H9 (cell line): ENCODE measurements at regions not wholly inside any gene's neighbourhood (a gene's known extent, or its start where the extent isn't known, plus 50 kb on each side); places are given as distances from the start of the nearest gene placed in this dataset.

Source experiments
- DNase-seq: peaks from one replicate; pipeline ENCODE4 v3.0.0-alpha.2; 2017
- H2AFZ ChIP-seq: one replicate; pipeline ENCODE4 v1.6.1; 2013; ENCODE audit warnings: mild to moderate bottlenecking, low read length, control low read depth, moderate library complexity
- H2AK5ac ChIP-seq: 2 replicates; pipeline ENCODE4 v1.6.1; 2013; ENCODE audit warnings: low read length, control low read depth, mixed read lengths; ENCODE audit not compliant: insufficient read length
- H2BK120ac ChIP-seq: one replicate; pipeline ENCODE4 v1.6.1; 2013; ENCODE audit warnings: low read depth, mild to moderate bottlenecking, low read length, control low read depth, inconsistent platforms; ENCODE audit not compliant: poor library complexity, severe bottlenecking
- H2BK12ac ChIP-seq: 2 replicates; pipeline ENCODE4 v1.6.1; 2013; ENCODE audit warnings: low read length, control low read depth, mixed read lengths, low read depth; ENCODE audit not compliant: insufficient read length
- H2BK15ac ChIP-seq: 2 replicates; pipeline ENCODE4 v1.6.1; 2013; ENCODE audit warnings: low read depth, low read length, control low read depth
- H2BK20ac ChIP-seq: one replicate; pipeline ENCODE4 v1.6.1; 2013; ENCODE audit warnings: low read depth, mild to moderate bottlenecking, low read length, control low read depth, inconsistent platforms; ENCODE audit not compliant: poor library complexity, severe bottlenecking
- H2BK5ac ChIP-seq: 2 replicates; pipeline ENCODE4 v1.6.1; 2013; ENCODE audit warnings: low read length, control low read depth, mixed read lengths; ENCODE audit not compliant: insufficient read length
- H3K14ac ChIP-seq: 2 replicates; pipeline ENCODE4 v1.6.1; 2013; ENCODE audit warnings: low read length, control low read depth; ENCODE audit not compliant: insufficient read depth
- H3K18ac ChIP-seq: 2 replicates; pipeline ENCODE4 v1.6.1; 2013; ENCODE audit warnings: low read depth, mild to moderate bottlenecking, mixed read lengths, low read length, control low read depth; ENCODE audit not compliant: insufficient read length
- H3K23ac ChIP-seq: 2 replicates; pipeline ENCODE4 v1.6.1; 2013; ENCODE audit warnings: low read length, control low read depth, mixed read lengths, low read depth; ENCODE audit not compliant: insufficient read length
- H3K23me2 ChIP-seq: 2 replicates; pipeline ENCODE4 v1.6.1; 2013; ENCODE audit warnings: low read depth, mild to moderate bottlenecking, mixed read lengths, low read length, control low read depth; ENCODE audit not compliant: insufficient read length, poor library complexity, severe bottlenecking
- H3K27ac ChIP-seq: 2 replicates; pipeline ENCODE4 v1.5.1; 2013; ENCODE audit warnings: low read length, control low read depth, mixed read lengths, low read depth; ENCODE audit not compliant: insufficient read length
- H3K27me3 ChIP-seq: 2 replicates; pipeline ENCODE4 v1.6.1; 2013; ENCODE audit warnings: low read length, control low read depth, inconsistent platforms; ENCODE audit not compliant: insufficient read depth
- H3K4ac ChIP-seq: 2 replicates; pipeline ENCODE4 v1.6.1; 2013; ENCODE audit warnings: low read depth, mild to moderate bottlenecking, control low read depth, inconsistent platforms, low read length, moderate library complexity
- H3K4me1 ChIP-seq: 2 replicates; pipeline ENCODE4 v1.6.1; 2013; ENCODE audit warnings: low read length, control low read depth, inconsistent platforms; ENCODE audit not compliant: insufficient read depth
- H3K4me2 ChIP-seq: 2 replicates; pipeline ENCODE4 v1.6.1; 2013; ENCODE audit warnings: low read length, control low read depth, mixed read lengths; ENCODE audit not compliant: insufficient read length, insufficient read depth
- H3K56ac ChIP-seq: 2 replicates; pipeline ENCODE4 v1.6.1; 2013; ENCODE audit warnings: low read depth, mild to moderate bottlenecking, mixed read lengths, low read length, control low read depth; ENCODE audit not compliant: insufficient read length
- H3K79me1 ChIP-seq: 2 replicates; pipeline ENCODE4 v1.6.1; 2013; ENCODE audit warnings: low read depth, mild to moderate bottlenecking, moderate library complexity, low read length, control low read depth, inconsistent platforms; ENCODE audit not compliant: insufficient read depth, poor library complexity, severe bottlenecking
- H3K79me2 ChIP-seq: 2 replicates; pipeline ENCODE4 v1.6.1; 2013; ENCODE audit warnings: low read length, control low read depth, inconsistent platforms; ENCODE audit not compliant: insufficient read depth
- H3K9ac ChIP-seq: 2 replicates; pipeline ENCODE4 v1.6.1; 2013; ENCODE audit warnings: low read length, control low read depth, mixed read lengths; ENCODE audit not compliant: insufficient read length; ENCODE audit errors: extremely low read depth
- H3K9me3 ChIP-seq: one replicate; pipeline ENCODE4 v1.6.1; 2013; ENCODE audit warnings: low read depth, low read length, inconsistent platforms; ENCODE audit not compliant: control insufficient read depth
- H3T11ph ChIP-seq: one replicate; pipeline ENCODE4 v1.6.1; 2013; ENCODE audit warnings: mild to moderate bottlenecking, low read length, control low read depth, inconsistent platforms
- H4K20me1 ChIP-seq: one replicate; pipeline ENCODE4 v1.6.1; 2013; ENCODE audit not compliant: control insufficient read depth, insufficient read length, insufficient read depth
- H4K5ac ChIP-seq: 2 replicates; pipeline ENCODE4 v1.6.1; 2013; ENCODE audit warnings: low read depth, mild to moderate bottlenecking, mixed read lengths, low read length, control low read depth; ENCODE audit not compliant: insufficient read length
- H4K8ac ChIP-seq: replicated peaks from 2 replicates; pipeline ENCODE4 v1.6.1; 2013; ENCODE audit warnings: low read length, control low read depth, mixed read lengths, low read depth; ENCODE audit not compliant: insufficient read length
- H4K91ac ChIP-seq: 2 replicates; pipeline ENCODE4 v1.6.1; 2013; ENCODE audit warnings: low read depth, mild to moderate bottlenecking, moderate library complexity, mixed read lengths, low read length, control low read depth; ENCODE audit not compliant: insufficient read length
- H3K27ac Mint-ChIP-seq, 3 experiments: 2 replicates in 2 of 3; 3 replicates in 1 of 3; pipeline ENCODE4 v1.8.0; 2020 to 2021; ENCODE audit warnings: mixed read lengths in 3 of 3, mild to moderate bottlenecking in 1 of 3, moderate library complexity in 1 of 3
- H3K27me3 Mint-ChIP-seq: 2 replicates; pipeline ENCODE4 v1.8.0; 2021; ENCODE audit warnings: low read depth, mild to moderate bottlenecking, moderate library complexity, mixed read lengths
- H3K36me3 Mint-ChIP-seq, 3 experiments: 2 replicates in 2 of 3; 3 replicates in 1 of 3; pipeline ENCODE4 v1.8.0; 2020 to 2021; ENCODE audit warnings: low read depth in 3 of 3, mixed read lengths in 3 of 3; ENCODE audit not compliant: insufficient read depth in 1 of 3
- H3K4me1 Mint-ChIP-seq, 2 experiments: 2 replicates each; pipeline ENCODE4 v1.8.0; 2020; ENCODE audit warnings: mixed read lengths in 2 of 2
- H3K4me3 Mint-ChIP-seq, 2 experiments: 2 replicates in 1 of 2; 3 replicates in 1 of 2; pipeline ENCODE4 v1.8.0; 2020 to 2021; ENCODE audit warnings: mild to moderate bottlenecking in 2 of 2, mixed read lengths in 2 of 2, moderate library complexity in 1 of 2
- H3K9me3 Mint-ChIP-seq, 2 experiments: 2 replicates in 1 of 2; 3 replicates in 1 of 2; pipeline ENCODE4 v1.8.0; 2020; ENCODE audit warnings: mild to moderate bottlenecking in 2 of 2, mixed read lengths in 2 of 2, moderate library complexity in 1 of 2
- CTCF ChIP-seq: fragments of 200-600 bp; sonication (generic); conservative IDR thresholded peaks from 3 replicates; pipeline ENCODE4 v1.8.0; 2021; ENCODE audit warnings: antibody characterized with exemption, mild to moderate bottlenecking
- WGBS: extraction: QIAGEN DNeasy Blood & Tissue Kit; methylation state at CpG from one replicate; pipeline ENCODE4 v1.1.7; 2013; ENCODE audit warnings: missing lambda C conversion rate, low lambda C conversion rate, mixed read lengths; ENCODE audit not compliant: insufficient read length; ENCODE audit errors: extremely low coverage; 5-methylcytosine and 5-hydroxymethylcytosine counted together

GRCh38 chr14:42112108-42112507 is 505.4 kb downstream of the LRFN5 start:
- Histone ChIP-seq H3K79me2 (no peaks in the 10 kb centered on the region), H3K79me1 (no peaks in the 10 kb centered on the region), H3K4me2 (no peak overlapping the region), H2AFZ (no peak overlapping the region), H2BK20ac (no peak overlapping the region), H3K56ac (no peak overlapping the region), H3K14ac (no peak overlapping the region), H3K4ac (no peak overlapping the region), H2BK120ac (no peak overlapping the region), H4K8ac (no peak overlapping the region), H2BK5ac (no peak overlapping the region), H3K23me2 (no peaks in the 10 kb centered on the region), H3K27ac (no peak overlapping the region), H3T11ph (no peak overlapping the region), H3K23ac (no peak overlapping the region), H2BK12ac (no peak overlapping the region), H3K9ac (no peak overlapping the region), H4K91ac (no peak overlapping the region), H4K5ac (no peak overlapping the region), H3K9me3 (no peaks in the 10 kb centered on the region), H2BK15ac (no peak overlapping the region), H3K18ac (no peak overlapping the region), H3K27me3 (no peaks in the 10 kb centered on the region), H2AK5ac (no peak overlapping the region), H4K20me1 (no peaks in the 10 kb centered on the region), H3K4me1 (no peaks in the 10 kb centered on the region)
- peaks cover 8 to 20% of the 10 kb centered on the region in 2 experiments for H3K9me3 Mint-ChIP-seq
- no peak for TF ChIP-seq CTCF
- no peaks in the 10 kb centered on the region; the same call in 1 of the 2 replicates for H3K27me3 Mint-ChIP-seq
- no CpG with 5 or more reads among the region's 7 CpGs for WGBS
- peaks cover 8 to 20% (median 10%) of the 10 kb centered on the region in 3 experiments; a peak in 6 of 7 replicates for H3K36me3 Mint-ChIP-seq
- H3K4me1 Mint-ChIP-seq, result no peaks in the 10 kb centered on the region
- H3K27ac Mint-ChIP-seq, result no peak overlapping the region
- DNase-seq, result no peak
- H3K4me3 Mint-ChIP-seq, result no peak overlapping the region
